ENCODE measurements at regions not wholly inside any gene's neighbourhood (a gene's known extent, or its start where the extent isn't known, plus 50 kb on each side); places are given as distances from the start of the nearest gene placed in this dataset.

DNA sequence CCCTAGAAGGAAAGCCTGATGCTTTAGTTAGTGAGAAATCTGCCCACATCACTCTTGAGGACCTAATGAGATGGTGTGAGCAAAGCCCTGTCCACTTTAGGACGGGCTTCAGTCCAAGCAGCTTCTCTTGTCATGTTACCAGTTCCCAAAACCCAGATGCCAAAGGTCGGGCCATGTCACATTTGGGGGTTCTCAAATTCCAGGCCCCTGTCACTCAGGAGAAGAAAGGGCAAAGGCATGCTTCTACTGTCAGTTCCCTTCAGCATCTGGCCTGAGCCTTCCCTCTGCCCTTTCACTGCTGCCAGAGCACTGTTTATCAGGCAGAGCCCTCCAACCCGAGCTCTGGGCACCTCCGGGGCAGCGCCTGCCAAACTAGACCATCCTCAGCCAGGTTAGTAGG, 556.0 kb downstream of the BNC2 start:
- Histone ChIP-seq H3K9ac (ENCODE audit: low read depth, low read length) (no peak overlapping the region), H3K4me2 (ENCODE audit: low read length) (no peak overlapping the region), H3K36me3 (ENCODE audit: insufficient read depth, low read length) (no peaks in the 10 kb centered on the region), H3K4me3 (ENCODE audit: low read length) (no peak overlapping the region), H3K9me3 (replicated peaks; ENCODE audit: low read length) (no peaks in the 10 kb centered on the region), H3K4me1 (ENCODE audit: control insufficient read depth, insufficient read depth, low read length) (peaks cover 4% of the 10 kb centered on the region), H3K27me3 (ENCODE audit: control insufficient read depth, insufficient read depth, low read length) (no peaks in the 10 kb centered on the region)

DNA sequence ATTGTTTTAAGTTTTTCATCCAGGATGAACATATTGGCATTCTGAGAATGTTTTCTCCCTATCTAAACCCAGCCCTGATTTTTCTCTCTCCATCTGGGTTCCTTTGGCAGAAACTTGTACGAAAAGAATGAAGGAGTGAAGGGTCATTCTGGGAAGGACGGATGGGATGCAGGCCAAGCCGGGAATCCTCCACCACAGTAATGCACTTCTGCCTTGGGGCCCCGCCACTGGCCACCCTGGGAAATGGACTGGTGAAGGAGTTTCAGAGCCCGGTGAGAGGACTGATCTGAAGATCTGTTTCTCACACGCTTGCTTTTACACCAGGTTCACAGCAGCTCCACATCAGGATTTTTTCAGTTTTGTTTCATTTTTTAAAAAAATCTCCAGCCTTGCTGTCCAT, 554.8 kb downstream of the BNC2 start:
- H3K9ac ChIP-seq (ENCODE audit: low read depth, low read length) = no peak overlapping the region
- no peaks in the 10 kb centered on the region for H3K9me3 ChIP-seq (replicated peaks; ENCODE audit: low read length)
- no peak overlapping the region for H3K4me2 ChIP-seq (ENCODE audit: low read length)
- H3K27me3 ChIP-seq (ENCODE audit: control insufficient read depth, insufficient read depth, low read length) = no peaks in the 10 kb centered on the region
- peaks cover 4% of the 10 kb centered on the region for H3K4me1 ChIP-seq (ENCODE audit: control insufficient read depth, insufficient read depth, low read length)
- H3K36me3 ChIP-seq (ENCODE audit: insufficient read depth, low read length) = no peaks in the 10 kb centered on the region
- no peak overlapping the region for H3K4me3 ChIP-seq (ENCODE audit: low read length)

DNA sequence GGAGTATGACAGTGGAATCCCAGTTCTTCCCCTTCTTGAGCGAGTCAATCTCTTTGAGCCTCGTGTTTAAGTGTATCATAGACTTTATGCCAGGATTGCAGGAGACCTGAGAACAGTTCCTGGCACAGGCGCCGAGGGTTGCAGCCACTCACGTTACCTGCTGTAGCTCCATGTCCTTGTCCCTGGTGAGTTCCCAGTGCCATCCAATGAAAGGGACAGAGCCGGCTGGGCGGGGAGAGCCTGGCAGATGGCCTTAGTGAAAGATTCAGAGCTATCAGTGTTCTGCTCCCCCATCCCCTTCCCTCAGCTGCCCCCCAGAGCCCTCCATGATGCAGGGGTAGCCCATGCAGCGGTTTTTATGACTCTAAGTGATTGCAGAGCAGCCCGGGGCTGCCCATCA, 554.0 kb downstream of the BNC2 start:
- Histone ChIP-seq H3K27me3 (ENCODE audit: control insufficient read depth, insufficient read depth, low read length) (no peaks in the 10 kb centered on the region), H3K36me3 (ENCODE audit: insufficient read depth, low read length) (no peaks in the 10 kb centered on the region), H3K4me2 (ENCODE audit: low read length) (no peak overlapping the region), H3K9ac (ENCODE audit: low read depth, low read length) (no peak overlapping the region), H3K4me3 (ENCODE audit: low read length) (no peak overlapping the region), H3K9me3 (replicated peaks; ENCODE audit: low read length) (no peaks in the 10 kb centered on the region), H3K4me1 (ENCODE audit: control insufficient read depth, insufficient read depth, low read length) (peaks cover 8% of the 10 kb centered on the region)

DNA sequence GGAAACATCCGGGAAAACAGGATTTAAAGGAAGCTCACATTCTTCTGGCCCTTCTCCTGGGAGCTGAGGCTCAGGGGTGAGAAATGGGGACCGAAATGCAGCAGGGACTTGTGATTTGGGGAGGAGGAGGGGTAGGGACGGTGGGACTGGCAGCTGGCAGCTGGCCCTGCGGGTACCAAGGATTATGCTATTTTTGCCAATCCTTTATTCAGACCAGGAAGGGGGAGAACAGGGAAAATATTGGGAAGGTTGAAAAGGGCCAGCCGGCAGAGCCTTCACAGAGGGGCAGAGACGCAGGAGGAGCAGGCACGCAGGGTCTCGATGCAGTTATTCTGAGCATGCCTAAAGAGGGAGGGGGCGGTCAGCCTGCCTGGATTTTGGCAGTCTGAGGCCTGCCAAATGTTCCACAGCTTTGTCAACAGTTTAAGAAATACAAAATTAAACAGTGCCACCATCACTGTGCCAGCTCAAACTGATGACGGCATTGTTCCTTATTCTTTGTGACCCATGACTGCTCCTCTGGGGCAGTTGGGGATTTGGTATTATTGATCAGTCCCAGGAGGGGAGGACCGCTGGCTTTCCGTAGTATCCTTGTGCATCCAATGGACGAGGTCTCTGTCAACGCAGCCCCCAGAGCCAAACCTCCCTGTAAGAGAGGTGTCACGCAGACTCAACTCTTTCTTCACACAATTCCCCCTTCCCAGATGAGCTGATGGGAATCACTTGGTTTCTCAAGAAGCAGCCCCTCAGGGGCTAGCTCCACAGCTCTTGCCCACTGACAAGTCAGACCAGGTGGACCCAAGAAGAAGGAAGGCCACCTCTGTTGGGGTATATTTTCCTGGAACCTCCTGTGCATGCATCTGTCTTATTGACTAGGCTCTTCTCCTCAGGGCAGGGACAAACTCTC, 553.3 kb downstream of the BNC2 start:
- Histone ChIP-seq H3K4me3 (ENCODE audit: low read length) (no peak overlapping the region), H3K9ac (ENCODE audit: low read depth, low read length) (no peak overlapping the region), H3K27me3 (ENCODE audit: control insufficient read depth, insufficient read depth, low read length) (no peaks in the 10 kb centered on the region), H3K36me3 (ENCODE audit: insufficient read depth, low read length) (no peaks in the 10 kb centered on the region), H3K4me2 (ENCODE audit: low read length) (no peak overlapping the region), H3K9me3 (replicated peaks; ENCODE audit: low read length) (no peaks in the 10 kb centered on the region), H3K4me1 (ENCODE audit: control insufficient read depth, insufficient read depth, low read length) (peaks cover 15% of the 10 kb centered on the region)

DNA sequence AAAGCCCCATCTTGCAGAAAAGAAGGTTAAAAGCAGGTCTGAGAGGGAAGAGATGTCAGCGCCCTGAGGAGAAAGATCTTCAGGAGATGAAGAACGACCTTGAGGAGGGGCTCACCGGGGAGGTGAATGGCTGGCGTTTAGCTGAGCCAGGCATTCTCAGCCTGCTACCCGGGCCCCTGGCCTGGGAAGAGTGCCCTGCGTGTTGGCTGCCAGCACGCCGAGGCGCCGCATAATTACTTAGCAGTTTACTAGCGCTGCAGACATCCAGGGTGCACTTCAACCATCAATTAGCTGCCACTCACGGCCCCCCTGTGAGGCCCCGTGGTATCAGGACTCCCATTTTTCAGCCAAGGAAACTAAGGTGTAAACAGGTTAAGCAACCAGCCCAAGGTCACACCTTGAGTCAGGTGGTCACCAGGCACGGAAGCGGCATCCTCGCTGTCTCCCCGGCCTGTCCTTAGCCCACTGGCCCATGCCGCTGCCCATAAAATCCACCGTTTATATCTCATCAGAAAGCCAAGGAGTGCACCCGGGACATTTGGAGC, 551.9 kb downstream of the BNC2 start:
- Histone ChIP-seq H3K36me3 (ENCODE audit: insufficient read depth, low read length) (no peaks in the 10 kb centered on the region), H3K27me3 (ENCODE audit: control insufficient read depth, insufficient read depth, low read length) (no peaks in the 10 kb centered on the region), H3K4me2 (ENCODE audit: low read length) (no peak overlapping the region), H3K4me1 (ENCODE audit: control insufficient read depth, insufficient read depth, low read length) (peaks cover 15% of the 10 kb centered on the region), H3K9ac (ENCODE audit: low read depth, low read length) (no peak overlapping the region), H3K9me3 (replicated peaks; ENCODE audit: low read length) (no peaks in the 10 kb centered on the region), H3K4me3 (ENCODE audit: low read length) (no peak overlapping the region)

DNA sequence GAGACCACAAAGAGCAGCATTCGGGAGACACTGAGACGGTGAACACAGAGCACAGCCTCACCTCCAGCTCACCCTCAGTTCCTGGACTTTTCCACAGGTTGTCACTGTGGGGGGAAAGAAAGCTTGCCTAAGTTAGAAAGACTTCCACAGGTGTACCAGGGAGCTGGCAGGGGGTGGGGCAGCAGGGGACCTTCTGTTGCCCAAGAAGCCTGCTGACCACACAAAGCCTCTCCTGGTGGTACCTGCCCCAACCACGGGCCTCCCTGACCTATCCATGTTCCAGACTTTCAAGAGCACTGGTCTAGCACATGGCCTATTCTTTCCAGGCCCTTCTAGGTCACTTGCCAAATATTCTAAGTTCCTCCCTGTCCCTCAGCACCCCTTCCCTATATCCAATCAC, 550.8 kb downstream of the BNC2 start:
- no peaks in the 10 kb centered on the region for H3K9me3 ChIP-seq (replicated peaks; ENCODE audit: low read length)
- H3K27me3 ChIP-seq (ENCODE audit: control insufficient read depth, insufficient read depth, low read length) = no peaks in the 10 kb centered on the region
- no peak overlapping the region for H3K4me2 ChIP-seq (ENCODE audit: low read length)
- H3K4me1 ChIP-seq (ENCODE audit: control insufficient read depth, insufficient read depth, low read length) = peaks cover 15% of the 10 kb centered on the region
- H3K9ac ChIP-seq (ENCODE audit: low read depth, low read length) = no peak overlapping the region
- no peak overlapping the region for H3K4me3 ChIP-seq (ENCODE audit: low read length)
- no peaks in the 10 kb centered on the region for H3K36me3 ChIP-seq (ENCODE audit: insufficient read depth, low read length)

DNA sequence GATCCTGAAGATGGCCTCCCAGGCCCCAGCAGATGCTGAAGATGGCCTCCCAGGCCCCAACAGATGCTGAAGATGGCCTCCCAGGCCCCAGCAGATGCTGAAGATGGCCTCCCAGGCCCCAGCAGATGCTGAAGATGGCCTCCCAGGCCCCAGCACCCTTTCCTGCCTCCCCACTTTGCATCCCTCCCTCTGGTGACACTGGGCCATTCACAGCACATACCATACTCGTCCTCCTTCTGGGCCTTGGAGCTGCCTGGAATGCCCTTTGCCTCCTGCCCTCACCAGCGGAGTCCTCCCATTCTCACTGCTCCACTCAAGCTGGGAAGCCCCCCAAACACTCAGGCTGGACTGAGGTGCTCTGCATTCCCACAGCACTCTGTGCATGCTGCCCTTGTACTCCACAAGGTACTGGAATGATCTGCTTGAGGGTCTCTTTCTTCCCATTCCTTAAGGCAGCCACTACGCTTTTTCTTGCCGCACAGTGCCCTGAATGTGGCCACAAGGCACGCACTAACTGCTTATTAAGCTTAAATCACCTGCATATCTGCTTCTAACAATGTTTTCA, 550.0 kb downstream of the BNC2 start:
- peaks cover 15% of the 10 kb centered on the region for H3K4me1 ChIP-seq (ENCODE audit: control insufficient read depth, insufficient read depth, low read length)
- no peaks in the 10 kb centered on the region for H3K27me3 ChIP-seq (ENCODE audit: control insufficient read depth, insufficient read depth, low read length)
- no peaks in the 10 kb centered on the region for H3K9me3 ChIP-seq (replicated peaks; ENCODE audit: low read length)
- H3K4me3 ChIP-seq (ENCODE audit: low read length) = no peak overlapping the region
- H3K9ac ChIP-seq (ENCODE audit: low read depth, low read length) = no peak overlapping the region
- H3K36me3 ChIP-seq (ENCODE audit: insufficient read depth, low read length) = no peaks in the 10 kb centered on the region
- H3K4me2 ChIP-seq (ENCODE audit: low read length) = no peak overlapping the region

DNA sequence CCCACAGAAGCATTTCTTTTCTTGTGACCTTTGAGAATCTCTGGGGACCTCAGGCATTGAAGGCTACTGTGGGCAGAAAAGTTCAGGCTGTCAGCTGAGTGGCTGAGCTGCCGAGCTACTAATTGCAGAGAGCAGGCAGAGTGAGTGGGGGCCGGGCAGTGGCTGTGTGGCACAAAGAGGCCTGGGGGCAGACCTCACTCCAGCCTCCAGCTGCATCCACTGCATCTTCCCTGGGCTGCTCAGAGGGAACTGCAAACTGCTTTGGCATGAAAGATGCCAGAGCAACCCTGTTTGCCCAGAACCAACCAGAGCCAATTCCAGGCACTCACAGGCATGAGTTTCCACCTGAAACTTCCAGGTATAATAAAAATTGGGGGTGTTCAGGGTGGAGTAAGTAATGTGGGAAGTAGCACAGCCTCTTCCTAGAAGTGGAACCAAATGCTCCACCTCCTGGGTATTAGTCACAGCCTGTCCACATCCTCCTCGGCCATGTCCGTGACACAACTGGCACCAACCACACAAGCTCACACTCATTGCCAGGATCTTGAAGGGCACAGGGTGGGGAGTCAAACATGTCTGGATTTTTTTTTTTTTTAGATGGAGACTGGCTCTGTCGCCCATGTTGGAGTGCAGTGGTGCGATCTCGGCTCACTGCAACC, 548.9 kb downstream of the BNC2 start:
- no peaks in the 10 kb centered on the region for H3K27me3 ChIP-seq (ENCODE audit: control insufficient read depth, insufficient read depth, low read length)
- H3K9ac ChIP-seq (ENCODE audit: low read depth, low read length) = no peak overlapping the region

DNA sequence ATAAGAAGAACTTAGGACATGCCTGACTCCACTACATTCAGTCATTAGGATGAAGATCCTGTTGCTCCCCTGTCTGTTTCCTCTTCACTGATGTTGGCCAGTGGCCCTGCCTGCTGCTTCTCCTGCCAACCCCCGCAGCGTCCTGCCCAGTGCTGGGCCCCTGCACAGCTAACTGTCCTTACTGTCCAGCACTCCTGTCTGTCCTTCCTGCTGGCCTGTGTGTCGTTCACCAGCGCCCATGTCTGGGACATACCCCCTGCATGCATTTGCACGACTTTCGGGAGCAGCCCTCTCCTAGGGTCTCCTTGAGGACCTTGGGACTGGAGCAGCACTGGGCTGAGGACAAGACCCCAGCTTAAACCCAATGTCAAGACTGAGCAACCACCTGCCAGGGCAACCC, 547.6 kb downstream of the BNC2 start:
- no peak overlapping the region for H3K4me3 ChIP-seq (ENCODE audit: low read length)
- H3K9ac ChIP-seq (ENCODE audit: low read depth, low read length) = no peak overlapping the region
- peaks cover 11% of the 10 kb centered on the region for H3K4me1 ChIP-seq (ENCODE audit: control insufficient read depth, insufficient read depth, low read length)
- H3K4me2 ChIP-seq (ENCODE audit: low read length) = no peak overlapping the region
- H3K36me3 ChIP-seq (ENCODE audit: insufficient read depth, low read length) = no peaks in the 10 kb centered on the region
- no peaks in the 10 kb centered on the region for H3K9me3 ChIP-seq (replicated peaks; ENCODE audit: low read length)
- no peaks in the 10 kb centered on the region for H3K27me3 ChIP-seq (ENCODE audit: control insufficient read depth, insufficient read depth, low read length)

More for the DNA sequence above, 548.9 kb downstream of the BNC2 start:
- Histone ChIP-seq H3K36me3 (ENCODE audit: insufficient read depth, low read length) (no peaks in the 10 kb centered on the region), H3K4me3 (ENCODE audit: low read length) (no peak overlapping the region), H3K4me1 (ENCODE audit: control insufficient read depth, insufficient read depth, low read length) (peaks cover 15% of the 10 kb centered on the region), H3K4me2 (ENCODE audit: low read length) (peak overlapping the region; percentile 4), H3K9me3 (replicated peaks; ENCODE audit: low read length) (no peaks in the 10 kb centered on the region)

DNA sequence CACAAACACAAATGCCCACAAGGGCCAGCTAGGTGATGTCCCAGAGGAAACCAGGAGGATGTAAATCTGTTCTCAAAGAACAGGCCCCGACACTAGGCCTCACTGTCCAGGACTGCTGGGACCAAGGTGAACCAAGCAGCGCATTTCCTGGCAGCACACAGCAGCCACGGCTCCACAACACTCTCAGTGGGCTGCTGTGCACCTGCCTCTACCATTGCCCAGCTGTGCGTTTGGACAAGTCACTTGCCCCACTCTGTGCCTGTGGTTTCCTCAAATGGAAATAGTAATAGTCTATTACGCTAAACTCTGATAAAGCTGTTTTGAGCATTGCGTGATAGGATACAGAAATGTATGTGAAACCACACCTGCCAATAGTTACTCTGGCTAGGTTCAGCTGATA, 544.5 kb downstream of the BNC2 start:
- Histone ChIP-seq H3K9ac (ENCODE audit: low read depth, low read length) (no peak overlapping the region), H3K4me1 (ENCODE audit: control insufficient read depth, insufficient read depth, low read length) (peaks cover 35% of the 10 kb centered on the region), H3K36me3 (ENCODE audit: insufficient read depth, low read length) (no peaks in the 10 kb centered on the region), H3K9me3 (replicated peaks; ENCODE audit: low read length) (no peaks in the 10 kb centered on the region), H3K4me3 (ENCODE audit: low read length) (no peak overlapping the region), H3K4me2 (ENCODE audit: low read length) (no peak overlapping the region), H3K27me3 (ENCODE audit: control insufficient read depth, insufficient read depth, low read length) (no peaks in the 10 kb centered on the region)

DNA sequence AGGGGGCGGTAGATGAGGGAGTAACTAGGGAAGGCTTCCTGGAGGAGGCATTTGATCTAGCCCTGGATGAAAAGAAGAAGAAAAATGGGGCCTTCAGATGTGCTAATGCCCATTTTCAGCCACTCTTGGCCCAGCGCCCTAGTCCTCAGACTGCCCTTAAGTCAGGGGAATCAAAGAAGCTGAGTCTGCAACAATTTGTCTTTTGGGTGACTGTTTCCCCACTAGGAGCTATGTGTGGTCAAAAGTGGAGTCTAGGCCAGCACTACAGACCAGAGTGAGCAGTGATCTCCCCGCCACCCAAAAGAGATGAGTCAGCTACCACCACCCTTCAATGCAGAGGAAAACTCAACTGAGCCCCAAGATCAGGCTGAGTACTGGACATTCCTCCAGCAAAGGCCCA, 542.1 kb downstream of the BNC2 start:
- Histone ChIP-seq H3K9ac (ENCODE audit: low read depth, low read length) (no peak overlapping the region), H3K9me3 (replicated peaks; ENCODE audit: low read length) (no peaks in the 10 kb centered on the region), H3K36me3 (ENCODE audit: insufficient read depth, low read length) (no peaks in the 10 kb centered on the region), H3K4me1 (ENCODE audit: control insufficient read depth, insufficient read depth, low read length) (peaks cover 25% of the 10 kb centered on the region), H3K27me3 (ENCODE audit: control insufficient read depth, insufficient read depth, low read length) (no peaks in the 10 kb centered on the region), H3K4me3 (ENCODE audit: low read length) (no peak overlapping the region), H3K4me2 (ENCODE audit: low read length) (no peak overlapping the region)
